DND-41 (cell line): ENCODE measurements at regions not wholly inside any gene's neighbourhood (a gene's known extent, or its start where the extent isn't known, plus 50 kb on each side); places are given as distances from the start of the nearest gene placed in this dataset.

Source experiments
- ATAC-seq: fragments of 200-7000 bp; cut with Tn5 transposase; 3 replicates; pipeline ENCODE4 v1.9.1; 2021; ENCODE audit warnings: low read depth; ENCODE audit not compliant: insufficient read depth
- DNase-seq: peaks from one replicate; pipeline ENCODE4 v3.0.0-alpha.2; 2020
- H2AFZ ChIP-seq: 2 replicates; pipeline ENCODE4 v1.6.0; 2012; ENCODE audit warnings: low read depth, low read length
- H3K27ac ChIP-seq: 2 replicates; pipeline ENCODE4 v1.5.1; 2012; ENCODE audit warnings: low read length, inconsistent platforms
- H3K27me3 ChIP-seq: fragments of 200-600 bp; sonication (generic); 2 replicates; pipeline ENCODE4 v1.6.0; 2012; ENCODE audit warnings: low read length, mild to moderate bottlenecking, inconsistent platforms; ENCODE audit not compliant: insufficient read depth, poor library complexity
- H3K36me3 ChIP-seq: 2 replicates; pipeline ENCODE4 v1.5.1; 2012; ENCODE audit warnings: low read length, inconsistent platforms; ENCODE audit not compliant: insufficient read depth
- H3K4me1 ChIP-seq: 2 replicates; pipeline ENCODE4 v1.5.1; 2012; ENCODE audit warnings: mild to moderate bottlenecking, low read length; ENCODE audit not compliant: insufficient read depth
- H3K4me2 ChIP-seq: 2 replicates; pipeline ENCODE4 v1.6.0; 2012; ENCODE audit warnings: mild to moderate bottlenecking, moderate library complexity, low read length, inconsistent platforms; ENCODE audit not compliant: insufficient read depth
- H3K4me3 ChIP-seq, 2 experiments: fragments of 200-600 bp in 1 of 2; shearing (Covaris generic) in 1 of 2; 2 replicates each; pipeline ENCODE4 v1.5.1; 2012 to 2016; ENCODE audit warnings: inconsistent platforms in 2 of 2, low read length in 2 of 2, mild to moderate bottlenecking in 2 of 2, low read depth in 1 of 2, moderate library complexity in 1 of 2
- H3K79me2 ChIP-seq: 2 replicates; pipeline ENCODE4 v1.6.0; 2012; ENCODE audit warnings: low read length, inconsistent platforms; ENCODE audit not compliant: insufficient read depth
- H3K9ac ChIP-seq: 2 replicates; pipeline ENCODE4 v1.6.0; 2012; ENCODE audit warnings: low read depth, mild to moderate bottlenecking, inconsistent platforms, low read length, moderate library complexity
- H3K9me3 ChIP-seq: 2 replicates; pipeline ENCODE4 v1.5.1; 2012; ENCODE audit warnings: low read length, moderate library complexity, mild to moderate bottlenecking, inconsistent platforms; ENCODE audit not compliant: insufficient read depth, severe bottlenecking
- H4K20me1 ChIP-seq: 2 replicates; pipeline ENCODE4 v1.6.0; 2012; ENCODE audit warnings: low read length; ENCODE audit not compliant: insufficient read depth
- CTCF ChIP-seq: IDR thresholded peaks from 2 replicates; pipeline ENCODE4 v1.5.1; 2012; ENCODE audit warnings: borderline replicate concordance, low read length, moderate library complexity, mild to moderate bottlenecking; ENCODE audit not compliant: poor library complexity, severe bottlenecking; ENCODE audit errors: extremely low read depth
- EZH2 ChIP-seq: IDR thresholded peaks from 3 replicates; pipeline ENCODE4 v1.6.1; 2012; ENCODE audit warnings: borderline replicate concordance, low read depth, mild to moderate bottlenecking, moderate library complexity, low read length, inconsistent platforms; ENCODE audit not compliant: severe bottlenecking

DNA sequence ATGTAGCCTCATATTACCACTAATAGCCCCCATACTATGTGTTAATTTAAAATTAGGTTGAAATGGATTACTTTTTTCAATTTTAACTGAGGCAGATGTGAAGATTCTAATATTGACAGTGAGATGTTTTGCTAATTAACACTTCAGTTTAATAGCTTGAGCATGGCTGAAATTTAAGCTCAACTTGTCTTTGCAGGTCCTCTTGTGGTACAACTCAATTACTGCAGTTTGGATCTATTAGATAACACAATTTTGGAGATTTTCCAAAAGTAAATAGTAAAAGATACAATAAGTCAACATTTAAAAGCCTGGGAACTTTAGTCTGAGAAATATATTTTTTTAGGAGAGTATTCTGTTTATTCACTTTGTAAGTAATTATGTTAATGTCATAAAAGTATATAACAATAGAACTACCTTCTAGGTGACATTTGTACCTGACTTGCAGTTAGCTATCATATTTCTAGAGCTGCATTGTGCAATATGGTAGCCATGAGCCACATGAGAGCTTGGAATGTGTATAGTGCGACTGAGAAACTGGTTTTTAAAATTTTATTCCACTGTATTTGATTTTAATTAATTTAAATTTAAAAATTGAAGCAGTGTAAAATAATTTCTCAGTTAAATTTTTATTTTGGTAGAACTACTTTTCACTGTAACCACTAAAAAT, 73.1 kb upstream of the FMR1 start:
- no peaks in the 10 kb centered on the region for H3K27me3 ChIP-seq
- DNase-seq = no peak
- no peak for ATAC-seq

DNA sequence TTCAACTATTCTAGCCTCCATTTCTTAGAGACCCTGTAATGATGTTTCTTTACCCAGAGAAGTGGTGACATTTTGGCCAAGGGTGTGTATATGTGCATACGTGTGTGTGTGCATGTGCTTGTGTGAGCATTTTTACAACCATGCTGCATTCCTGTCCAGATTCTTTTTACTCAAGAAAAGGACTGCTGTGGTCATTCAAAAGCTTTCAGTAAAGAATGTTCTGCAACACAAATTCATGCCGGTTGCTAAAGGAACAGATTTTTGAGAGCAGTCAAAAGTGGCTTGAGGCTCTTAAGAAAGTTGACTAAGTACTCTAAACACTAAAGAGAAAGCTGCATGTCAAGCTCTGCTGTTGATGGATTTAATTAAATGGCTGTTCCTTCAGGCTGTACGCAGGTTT, 65.0 kb upstream of the FMR1 start:
- ATAC-seq (no peak), DNase-seq (no peak)
- H3K27me3 ChIP-seq = no peaks in the 10 kb centered on the region
- H3K36me3 ChIP-seq = no peaks in the 10 kb centered on the region
- H3K79me2 ChIP-seq = no peaks in the 10 kb centered on the region
- H2AFZ ChIP-seq = no peak overlapping the region
- H3K9me3 ChIP-seq = no peaks in the 10 kb centered on the region
- H3K4me3 ChIP-seq = no peak overlapping the region
- no peak overlapping the region for H3K4me2 ChIP-seq
- H4K20me1 ChIP-seq = no peaks in the 10 kb centered on the region
- peaks cover 7% of the 10 kb centered on the region; the same call in 1 of the 2 replicates for H3K4me1 ChIP-seq
- H3K9ac ChIP-seq = no peak overlapping the region
- no peak for TF ChIP-seq EZH2
- no peak for TF ChIP-seq CTCF
- no peak overlapping the region for H3K27ac ChIP-seq

More for the DNA sequence above, 73.1 kb upstream of the FMR1 start:
- no peak overlapping the region for H2AFZ ChIP-seq
- no peaks in the 10 kb centered on the region for H3K9me3 ChIP-seq
- no peak overlapping the region for H3K9ac ChIP-seq
- no peak overlapping the region for H3K4me3 ChIP-seq
- H3K4me1 ChIP-seq = no peaks in the 10 kb centered on the region
- no peaks in the 10 kb centered on the region for H4K20me1 ChIP-seq
- H3K36me3 ChIP-seq = no peaks in the 10 kb centered on the region
- no peaks in the 10 kb centered on the region for H3K79me2 ChIP-seq
- no peak for TF ChIP-seq EZH2
- TF ChIP-seq CTCF = peak; percentile 63
- H3K27ac ChIP-seq = no peak overlapping the region
- H3K4me2 ChIP-seq = no peak overlapping the region

- H3K4me1 ChIP-seq = peaks cover 7% of the 10 kb centered on the region; the same call in 1 of the 2 replicates
- no peak overlapping the region for H2AFZ ChIP-seq
- no peak overlapping the region for H3K4me3 ChIP-seq
- H3K36me3 ChIP-seq = no peaks in the 10 kb centered on the region
- DNase-seq (no peak), ATAC-seq (no peak)
- H3K79me2 ChIP-seq = no peaks in the 10 kb centered on the region
- H3K27me3 ChIP-seq = no peaks in the 10 kb centered on the region
- TF ChIP-seq CTCF (no peak), EZH2 (no peak)
- H3K9me3 ChIP-seq = no peaks in the 10 kb centered on the region
- no peak overlapping the region for H3K27ac ChIP-seq
- H3K9ac ChIP-seq = no peak overlapping the region
- H3K4me2 ChIP-seq = no peak overlapping the region
- no peaks in the 10 kb centered on the region for H4K20me1 ChIP-seq
These were observed 63.7 kb upstream of the FMR1 start for GRCh38 chrX:147847999-147848398.
